ENCODE measurements at regions not wholly inside any gene's neighbourhood (a gene's known extent, or its start where the extent isn't known, plus 50 kb on each side); places are given as distances from the start of the nearest gene placed in this dataset.
"Not testable (repeated sequence)": the region's sequence is repeated elsewhere in the genome, so short reads cannot be mapped to it uniquely, and the experiment has no call there.

DNA sequence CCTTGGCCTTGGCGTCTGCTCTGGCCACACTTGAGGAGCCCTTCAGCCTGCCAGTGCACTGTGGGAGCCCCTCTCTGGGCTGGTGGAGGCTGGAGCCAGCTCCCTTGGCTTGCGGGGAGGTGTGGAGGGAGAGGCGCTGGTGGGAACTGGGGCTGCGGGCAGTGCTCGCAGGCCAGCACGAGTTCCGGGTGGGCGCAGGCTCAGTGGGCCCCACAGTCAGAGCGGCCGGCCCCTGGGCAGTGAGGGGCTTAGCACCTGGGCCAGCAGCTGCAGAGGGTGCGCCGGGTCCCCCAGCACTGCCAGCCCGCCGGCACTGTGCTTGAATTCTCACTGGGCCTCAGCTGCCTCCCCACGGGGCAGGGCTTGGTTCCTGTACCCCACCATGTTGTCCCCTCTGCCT is 68.7 kb upstream of the KCNAB1 start:
- intact Hi-C loops (cut with DNase I), result no loop called here
- Histone ChIP-seq H3K9me3 (ENCODE audit: control insufficient read depth in 2 of 3, insufficient read depth in 1 of 3, low read length in 3 of 3) (no peaks in the 10 kb centered on the region), H3K27me3 (ENCODE audit: control insufficient read depth, insufficient read depth, low read length) (no peaks in the 10 kb centered on the region), H3K27ac (ENCODE audit: low read depth in 2 of 2, low read length in 2 of 2) (no peak overlapping the region), H3K9ac (ENCODE audit: low read length in 3 of 3) (no peak overlapping the region), H3K36me3 (ENCODE audit: control insufficient read depth in 2 of 3, insufficient read depth in 3 of 3, low read length in 3 of 3) (no peaks in the 10 kb centered on the region), H3K4me1 (ENCODE audit: control insufficient read depth in 2 of 3, insufficient read depth in 2 of 3, low read depth in 1 of 3, low read length in 3 of 3) (no peaks in the 10 kb centered on the region), H3K4me3 (ENCODE audit: low read length in 3 of 3) (no peak overlapping the region)
- TF ChIP-seq, protein P1, sequence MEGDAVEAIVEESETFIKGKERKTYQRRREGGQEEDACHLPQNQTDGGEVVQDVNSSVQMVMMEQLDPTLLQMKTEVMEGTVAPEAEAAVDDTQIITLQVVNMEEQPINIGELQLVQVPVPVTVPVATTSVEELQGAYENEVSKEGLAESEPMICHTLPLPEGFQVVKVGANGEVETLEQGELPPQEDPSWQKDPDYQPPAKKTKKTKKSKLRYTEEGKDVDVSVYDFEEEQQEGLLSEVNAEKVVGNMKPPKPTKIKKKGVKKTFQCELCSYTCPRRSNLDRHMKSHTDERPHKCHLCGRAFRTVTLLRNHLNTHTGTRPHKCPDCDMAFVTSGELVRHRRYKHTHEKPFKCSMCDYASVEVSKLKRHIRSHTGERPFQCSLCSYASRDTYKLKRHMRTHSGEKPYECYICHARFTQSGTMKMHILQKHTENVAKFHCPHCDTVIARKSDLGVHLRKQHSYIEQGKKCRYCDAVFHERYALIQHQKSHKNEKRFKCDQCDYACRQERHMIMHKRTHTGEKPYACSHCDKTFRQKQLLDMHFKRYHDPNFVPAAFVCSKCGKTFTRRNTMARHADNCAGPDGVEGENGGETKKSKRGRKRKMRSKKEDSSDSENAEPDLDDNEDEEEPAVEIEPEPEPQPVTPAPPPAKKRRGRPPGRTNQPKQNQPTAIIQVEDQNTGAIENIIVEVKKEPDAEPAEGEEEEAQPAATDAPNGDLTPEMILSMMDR (IDR thresholded peaks at IDR 0.05; ENCODE audit: borderline replicate concordance, extremely low read depth, insufficient read depth), result no peak
- no peak for DNase-seq
- FAIRE-seq, result no peak

DNA sequence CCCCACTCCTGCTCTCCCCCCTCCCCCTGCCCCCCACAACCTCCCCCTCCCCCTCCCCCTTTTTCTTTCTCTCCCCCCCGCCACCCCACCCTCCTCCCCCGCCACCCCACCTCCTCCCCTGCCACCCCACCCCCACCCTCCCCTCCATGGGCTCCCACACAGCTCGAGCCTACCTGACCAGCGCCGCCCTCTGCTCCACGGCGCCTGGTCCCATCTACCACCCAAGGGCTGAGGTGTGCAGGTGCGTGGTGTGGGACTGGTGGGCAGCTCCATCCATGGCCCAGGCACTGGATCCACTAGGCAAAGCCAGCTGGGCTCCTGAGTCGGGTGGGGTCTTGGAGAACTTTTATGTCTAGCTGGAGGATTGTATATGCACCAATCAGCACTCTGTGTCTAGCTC is 68.3 kb upstream of the KCNAB1 start:
- Histone ChIP-seq H3K9ac (ENCODE audit: low read length in 3 of 3) (no peak overlapping the region), H3K4me1 (ENCODE audit: control insufficient read depth in 2 of 3, insufficient read depth in 2 of 3, low read depth in 1 of 3, low read length in 3 of 3) (no peaks in the 10 kb centered on the region), H3K27me3 (ENCODE audit: control insufficient read depth, insufficient read depth, low read length) (no peaks in the 10 kb centered on the region), H3K4me3 (ENCODE audit: low read length in 3 of 3) (no peak overlapping the region), H3K36me3 (ENCODE audit: control insufficient read depth in 2 of 3, insufficient read depth in 3 of 3, low read length in 3 of 3) (no peaks in the 10 kb centered on the region), H3K27ac (ENCODE audit: low read depth in 2 of 2, low read length in 2 of 2) (no peak overlapping the region), H3K9me3 (ENCODE audit: control insufficient read depth in 2 of 3, insufficient read depth in 1 of 3, low read length in 3 of 3) (no peaks in the 10 kb centered on the region)
- intact Hi-C loops (cut with DNase I), result no loop called here
- DNase-seq (no peak), FAIRE-seq (no peak)
- TF ChIP-seq, protein P1 (IDR thresholded peaks at IDR 0.05; ENCODE audit: borderline replicate concordance, extremely low read depth, insufficient read depth), result no peak

DNA sequence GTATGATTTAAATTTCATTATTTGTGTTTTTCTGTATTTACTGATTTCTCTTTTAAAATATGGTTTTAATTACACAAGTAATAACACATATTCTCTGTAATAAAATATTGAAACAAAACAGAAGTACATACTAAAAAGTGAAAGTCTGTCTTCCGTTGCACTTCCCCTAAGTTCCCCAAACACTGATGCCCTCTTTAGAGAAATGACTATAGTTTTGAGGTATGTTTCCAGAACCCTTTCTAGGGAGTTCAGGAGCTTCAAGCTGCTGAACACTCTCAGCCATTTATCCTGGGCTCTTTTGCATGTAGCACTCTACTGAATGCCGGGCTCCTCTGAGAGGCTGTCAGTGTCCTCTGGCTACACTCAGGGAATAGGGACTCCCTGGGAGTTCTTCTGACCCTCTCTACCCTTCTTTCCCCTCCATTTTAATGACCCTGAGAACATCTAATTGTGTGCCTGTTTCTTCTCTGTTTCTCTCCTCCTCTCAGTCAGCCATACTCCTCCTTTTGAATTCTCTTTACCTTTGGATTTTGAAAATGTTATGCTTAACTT is 60.4 kb upstream of the KCNAB1 start:
- Histone ChIP-seq H3K27ac (ENCODE audit: low read depth in 2 of 2, low read length in 2 of 2) (no peak overlapping the region), H3K9me3 (ENCODE audit: control insufficient read depth in 2 of 3, insufficient read depth in 1 of 3, low read length in 3 of 3) (no peaks in the 10 kb centered on the region), H3K36me3 (ENCODE audit: control insufficient read depth in 2 of 3, insufficient read depth in 3 of 3, low read length in 3 of 3) (no peaks in the 10 kb centered on the region), H3K27me3 (ENCODE audit: control insufficient read depth, insufficient read depth, low read length) (no peaks in the 10 kb centered on the region), H3K4me1 (ENCODE audit: control insufficient read depth in 2 of 3, insufficient read depth in 2 of 3, low read depth in 1 of 3, low read length in 3 of 3) (no peaks in the 10 kb centered on the region), H3K4me3 (ENCODE audit: low read length in 3 of 3) (no peak overlapping the region), H3K9ac (ENCODE audit: low read length in 3 of 3) (no peak overlapping the region)
- TF ChIP-seq, protein P1 (IDR thresholded peaks at IDR 0.05; ENCODE audit: borderline replicate concordance, extremely low read depth, insufficient read depth), result no peak
- intact Hi-C loops (cut with DNase I), result no loop called here
- peak; percentile 23 for FAIRE-seq
- DNase-seq, result no peak

DNA sequence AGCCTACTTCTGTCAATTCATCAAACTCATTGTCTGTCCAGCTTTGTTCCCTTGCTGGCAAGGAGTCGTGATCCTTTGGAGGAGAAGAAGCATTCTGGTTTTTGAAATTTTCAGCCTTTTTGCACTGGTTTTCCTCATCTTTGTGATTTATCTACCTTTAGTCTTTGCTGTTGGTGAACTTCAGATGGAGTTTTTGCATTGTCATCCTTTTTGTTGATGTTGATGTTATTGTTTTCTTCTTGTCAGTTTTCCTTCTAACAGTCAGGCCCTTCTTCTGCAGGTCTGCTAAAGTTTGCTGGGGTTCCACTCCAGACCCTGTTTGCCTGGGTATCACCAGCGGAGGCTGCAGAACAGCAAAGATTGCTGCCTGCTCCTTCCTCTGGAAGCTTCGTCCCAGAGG is 52.2 kb upstream of the KCNAB1 start:
- H3K36me3 ChIP-seq (ENCODE audit: control insufficient read depth in 2 of 3, insufficient read depth in 3 of 3, low read length in 3 of 3); DNase-seq; intact Hi-C loops (cut with DNase I); FAIRE-seq; H3K4me3 ChIP-seq (ENCODE audit: low read length in 3 of 3); H3K27me3 ChIP-seq (ENCODE audit: control insufficient read depth, insufficient read depth, low read length); H3K9me3 ChIP-seq (ENCODE audit: control insufficient read depth in 2 of 3, insufficient read depth in 1 of 3, low read length in 3 of 3); H3K9ac ChIP-seq (ENCODE audit: low read length in 3 of 3); H3K4me1 ChIP-seq (ENCODE audit: control insufficient read depth in 2 of 3, insufficient read depth in 2 of 3, low read depth in 1 of 3, low read length in 3 of 3); H3K27ac ChIP-seq (ENCODE audit: low read depth in 2 of 2, low read length in 2 of 2): not testable (repeated sequence)
